Ishikawa (cell line): ENCODE measurements at regions not wholly inside any gene's neighbourhood (a gene's known extent, or its start where the extent isn't known, plus 50 kb on each side); places are given as distances from the start of the nearest gene placed in this dataset.

ENCODE experiments used
- CEBPB ChIP-seq: IDR thresholded peaks from 2 replicates; pipeline ENCODE4 v1.6.1; 2012
- CREB1 ChIP-seq: IDR thresholded peaks from 2 replicates; pipeline ENCODE4 v1.6.1; 2012; ENCODE audit warnings: low read depth
- EGR1 ChIP-seq: IDR thresholded peaks from 2 replicates; pipeline ENCODE4 v1.6.1; 2012
- EP300 ChIP-seq: IDR thresholded peaks from 2 replicates; pipeline ENCODE4 v1.6.1; 2012; ENCODE audit warnings: borderline replicate concordance
- FOXM1 ChIP-seq: IDR thresholded peaks from 2 replicates; pipeline ENCODE4 v1.6.1; 2012; ENCODE audit warnings: low read depth, borderline replicate concordance
- NFIC ChIP-seq: IDR thresholded peaks from 2 replicates; pipeline ENCODE4 v1.6.1; 2012
- RAD21 ChIP-seq: IDR thresholded peaks from 2 replicates; pipeline ENCODE4 v1.6.1; 2012; ENCODE audit warnings: low read depth
- TAF1 ChIP-seq: IDR thresholded peaks from 2 replicates; pipeline ENCODE4 v1.6.1; 2012; ENCODE audit warnings: low read depth, mild to moderate bottlenecking
- TCF12 ChIP-seq: IDR thresholded peaks from 2 replicates; pipeline ENCODE4 v1.6.1; 2012; ENCODE audit warnings: low read depth
- YY1 ChIP-seq: IDR thresholded peaks from 2 replicates; pipeline ENCODE4 v1.6.1; 2012; ENCODE audit warnings: low read depth
- TF ChIP-seq, protein P1 (sequence below): IDR thresholded peaks from 2 replicates; pipeline ENCODE4 v1.6.1; 2012
- TF ChIP-seq, protein P2 (sequence below): IDR thresholded peaks from 2 replicates; pipeline ENCODE4 v1.6.1; 2012; ENCODE audit warnings: low read depth, mild to moderate bottlenecking
- TF ChIP-seq, protein P3 (sequence below): IDR thresholded peaks from 2 replicates; pipeline ENCODE4 v1.6.1; 2012

DNA sequence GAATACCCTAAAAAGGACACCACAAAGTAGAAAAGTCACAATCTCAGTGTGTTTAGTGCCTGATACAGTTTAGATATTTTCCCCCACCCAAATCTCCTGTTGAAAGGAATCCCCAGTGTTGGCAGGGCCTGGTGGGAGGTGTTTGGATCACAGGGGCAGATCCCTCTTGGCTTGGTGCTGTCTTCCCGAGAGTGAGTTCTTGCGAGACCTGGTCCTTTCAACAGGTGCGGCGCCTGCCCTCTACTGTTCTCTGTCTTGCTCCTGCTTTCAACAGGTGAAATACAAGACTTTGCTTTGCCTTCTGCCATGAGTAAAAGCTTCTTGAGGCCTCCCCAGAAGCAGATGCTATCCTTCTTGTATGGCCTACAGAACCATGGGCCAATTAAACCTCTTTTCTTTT is 534.3 kb upstream of the NRSN1 start:
- TF ChIP-seq CEBPB (no peak), CREB1 (no peak), TAF1 (no peak), NFIC (no peak), RAD21 (no peak), TCF12 (no peak), EP300 (no peak), FOXM1 (no peak), YY1 (no peak), EGR1 (no peak)
- TF ChIP-seq, protein P1, sequence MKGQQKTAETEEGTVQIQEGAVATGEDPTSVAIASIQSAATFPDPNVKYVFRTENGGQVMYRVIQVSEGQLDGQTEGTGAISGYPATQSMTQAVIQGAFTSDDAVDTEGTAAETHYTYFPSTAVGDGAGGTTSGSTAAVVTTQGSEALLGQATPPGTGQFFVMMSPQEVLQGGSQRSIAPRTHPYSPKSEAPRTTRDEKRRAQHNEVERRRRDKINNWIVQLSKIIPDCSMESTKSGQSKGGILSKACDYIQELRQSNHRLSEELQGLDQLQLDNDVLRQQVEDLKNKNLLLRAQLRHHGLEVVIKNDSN: no peak
- TF ChIP-seq, protein P2, sequence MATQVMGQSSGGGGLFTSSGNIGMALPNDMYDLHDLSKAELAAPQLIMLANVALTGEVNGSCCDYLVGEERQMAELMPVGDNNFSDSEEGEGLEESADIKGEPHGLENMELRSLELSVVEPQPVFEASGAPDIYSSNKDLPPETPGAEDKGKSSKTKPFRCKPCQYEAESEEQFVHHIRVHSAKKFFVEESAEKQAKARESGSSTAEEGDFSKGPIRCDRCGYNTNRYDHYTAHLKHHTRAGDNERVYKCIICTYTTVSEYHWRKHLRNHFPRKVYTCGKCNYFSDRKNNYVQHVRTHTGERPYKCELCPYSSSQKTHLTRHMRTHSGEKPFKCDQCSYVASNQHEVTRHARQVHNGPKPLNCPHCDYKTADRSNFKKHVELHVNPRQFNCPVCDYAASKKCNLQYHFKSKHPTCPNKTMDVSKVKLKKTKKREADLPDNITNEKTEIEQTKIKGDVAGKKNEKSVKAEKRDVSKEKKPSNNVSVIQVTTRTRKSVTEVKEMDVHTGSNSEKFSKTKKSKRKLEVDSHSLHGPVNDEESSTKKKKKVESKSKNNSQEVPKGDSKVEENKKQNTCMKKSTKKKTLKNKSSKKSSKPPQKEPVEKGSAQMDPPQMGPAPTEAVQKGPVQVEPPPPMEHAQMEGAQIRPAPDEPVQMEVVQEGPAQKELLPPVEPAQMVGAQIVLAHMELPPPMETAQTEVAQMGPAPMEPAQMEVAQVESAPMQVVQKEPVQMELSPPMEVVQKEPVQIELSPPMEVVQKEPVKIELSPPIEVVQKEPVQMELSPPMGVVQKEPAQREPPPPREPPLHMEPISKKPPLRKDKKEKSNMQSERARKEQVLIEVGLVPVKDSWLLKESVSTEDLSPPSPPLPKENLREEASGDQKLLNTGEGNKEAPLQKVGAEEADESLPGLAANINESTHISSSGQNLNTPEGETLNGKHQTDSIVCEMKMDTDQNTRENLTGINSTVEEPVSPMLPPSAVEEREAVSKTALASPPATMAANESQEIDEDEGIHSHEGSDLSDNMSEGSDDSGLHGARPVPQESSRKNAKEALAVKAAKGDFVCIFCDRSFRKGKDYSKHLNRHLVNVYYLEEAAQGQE: no peak
- TF ChIP-seq, protein P3, sequence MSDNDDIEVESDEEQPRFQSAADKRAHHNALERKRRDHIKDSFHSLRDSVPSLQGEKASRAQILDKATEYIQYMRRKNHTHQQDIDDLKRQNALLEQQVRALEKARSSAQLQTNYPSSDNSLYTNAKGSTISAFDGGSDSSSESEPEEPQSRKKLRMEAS: no peak
